ENCODE measurements at regions not wholly inside any gene's neighbourhood (a gene's known extent, or its start where the extent isn't known, plus 50 kb on each side); places are given as distances from the start of the nearest gene placed in this dataset.

DNA sequence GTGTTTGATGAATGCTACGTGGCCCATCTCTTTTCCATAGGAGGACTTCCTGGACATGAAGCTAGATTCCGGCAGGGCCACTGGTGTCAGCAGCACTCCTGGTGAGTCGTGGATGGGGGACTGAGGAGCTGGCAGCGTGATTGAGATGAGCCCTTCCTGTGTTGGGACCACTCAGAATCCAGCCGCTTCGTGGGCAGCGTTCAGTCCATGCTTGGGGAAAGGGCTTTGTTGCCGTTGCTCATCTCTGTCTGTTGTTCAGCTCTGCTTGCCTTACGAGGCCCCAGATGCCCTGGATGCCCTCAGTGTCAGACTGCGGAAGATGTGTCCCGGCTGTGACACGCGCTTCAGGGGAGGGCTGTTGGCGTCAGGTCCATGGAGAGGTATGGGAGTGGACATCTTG lies 127.1 kb upstream of the RTL1 start:
- Histone ChIP-seq H4K5ac (ENCODE audit: low read depth, low read length) (no peak overlapping the region), H3K9me3 (ENCODE audit: control insufficient read depth, insufficient read depth, low read length) (no peaks in the 10 kb centered on the region), H3K4me1 (ENCODE audit: control insufficient read depth, insufficient read depth, low read length) (no peaks in the 10 kb centered on the region), H2AK5ac (ENCODE audit: low read depth, low read length) (no peak overlapping the region), H3K4ac (ENCODE audit: low read depth, low read length) (no peak overlapping the region), H4K20me1 (ENCODE audit: insufficient read depth, low read length) (peaks cover 66% of the 10 kb centered on the region), H3K56ac (ENCODE audit: extremely low read depth, insufficient read depth, low read length) (no peak overlapping the region), H2BK5ac (ENCODE audit: low read depth, low read length, poor library complexity, severe bottlenecking) (no peak overlapping the region), H3K36me3 (ENCODE audit: control insufficient read depth, insufficient read depth, low read length) (peaks cover 83% of the 10 kb centered on the region), H2AFZ (replicated peaks; ENCODE audit: low read length, poor library complexity) (no peak overlapping the region), H3K79me1 (ENCODE audit: low read depth in 1 of 2, low read length in 2 of 2) (peaks cover 9 to 62% of the 10 kb centered on the region in 2 experiments), H4K91ac (ENCODE audit: insufficient read depth, low read depth, low read length) (no peak overlapping the region), H2BK20ac (ENCODE audit: low read depth, low read length) (no peak overlapping the region), H3K14ac (replicated peaks; ENCODE audit: low read depth, low read length) (no peak overlapping the region), H3K27ac (ENCODE audit: insufficient read depth, low read length) (no peak overlapping the region), H2BK120ac (ENCODE audit: low read depth, low read length) (no peak overlapping the region), H2AK9ac (replicated peaks; ENCODE audit: low read depth, low read length, poor library complexity) (no peak overlapping the region), H3K4me2 (ENCODE audit: low read depth, low read length) (no peak overlapping the region), H3K4me3 (ENCODE audit: insufficient read depth, low read depth, low read length) (no peak overlapping the region), H4K8ac (ENCODE audit: low read depth in 2 of 2, low read length in 2 of 2) (no peak overlapping the region), H3K9me1 (ENCODE audit: insufficient read depth, low read length) (peaks cover 7% of the 10 kb centered on the region; the same call in 1 of the 2 replicates), H3K9ac (ENCODE audit: low read depth, low read length) (no peak overlapping the region), H3K18ac (ENCODE audit: low read depth, low read length) (no peak overlapping the region), H3K23ac (ENCODE audit: low read depth, low read length) (no peak overlapping the region), H2BK15ac (ENCODE audit: low read depth, low read length) (no peak overlapping the region), H3K27me3 (ENCODE audit: control insufficient read depth, insufficient read depth, low read length) (no peaks in the 10 kb centered on the region)
- CTCF ChIA-PET = no interaction called here
- no peak for DNase-seq
- BruUV-seq (replicated peaks) = no TSS peak
- intact Hi-C loops (cut with micrococcal nuclease) = no loop called here
- POLR2A ChIA-PET (ENCODE audit: unreplicated experiment) = no interaction called here
- in situ Hi-C loops (cut with MboI; ENCODE audit: low sequenced_read_pairs) = no loop called here
- dilution Hi-C loops (cut with HindIII; ENCODE audit: low sequenced_read_pairs, unreplicated experiment) = no loop called here
- no peak for TF ChIP-seq RFX5 (IDR thresholded peaks at IDR 0.05; ENCODE audit: low read depth, low read length)
- no peak for TF ChIP-seq NFE2L2 (IDR thresholded peaks at IDR 0.05; ENCODE audit: low read depth, low read length)
- TF ChIP-seq RAD21 (IDR thresholded peaks at IDR 0.05; ENCODE audit: low read length) = no peak
- no peak for TF ChIP-seq FOS (IDR thresholded peaks at IDR 0.05; ENCODE audit: low read depth, low read length)
- no peak for TF ChIP-seq POLR2A (IDR thresholded peaks at IDR 0.05; ENCODE audit: low read depth, low read length)
- TF ChIP-seq MXI1 (IDR thresholded peaks at IDR 0.05; ENCODE audit: borderline replicate concordance, low read depth, low read length) = no peak
- TF ChIP-seq SMC3 (IDR thresholded peaks at IDR 0.05; ENCODE audit: low read depth, low read length) = no peak
- no peak for TF ChIP-seq MAZ (IDR thresholded peaks at IDR 0.05; ENCODE audit: borderline replicate concordance, low read depth, low read length)
- TF ChIP-seq ELK1 (IDR thresholded peaks at IDR 0.05; ENCODE audit: borderline replicate concordance, low read depth, low read length) = no peak
- TF ChIP-seq, protein P1, sequence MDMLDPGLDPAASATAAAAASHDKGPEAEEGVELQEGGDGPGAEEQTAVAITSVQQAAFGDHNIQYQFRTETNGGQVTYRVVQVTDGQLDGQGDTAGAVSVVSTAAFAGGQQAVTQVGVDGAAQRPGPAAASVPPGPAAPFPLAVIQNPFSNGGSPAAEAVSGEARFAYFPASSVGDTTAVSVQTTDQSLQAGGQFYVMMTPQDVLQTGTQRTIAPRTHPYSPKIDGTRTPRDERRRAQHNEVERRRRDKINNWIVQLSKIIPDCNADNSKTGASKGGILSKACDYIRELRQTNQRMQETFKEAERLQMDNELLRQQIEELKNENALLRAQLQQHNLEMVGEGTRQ (IDR thresholded peaks at IDR 0.05; ENCODE audit: low read depth, low read length) = no peak
- no peak for TF ChIP-seq CEBPB (IDR thresholded peaks at IDR 0.05; ENCODE audit: low read depth, low read length)
- no peak for TF ChIP-seq RCOR1 (IDR thresholded peaks at IDR 0.05; ENCODE audit: insufficient replicate concordance, low read length)
- 81% methylated on average over 4 of the region's 14 CpGs; no CpG with 5 or more reads in 1 of the 2 experiments for WGBS, 2 experiments (ENCODE audit: extremely low coverage in 2 of 2, insufficient read length in 1 of 2)
- ATAC-seq (ENCODE audit: low read depth) = no peak
